ENCODE measurements at regions not wholly inside any gene's neighbourhood (a gene's known extent, or its start where the extent isn't known, plus 50 kb on each side); places are given as distances from the start of the nearest gene placed in this dataset.

- no peak for TF ChIP-seq CTCF (conservative IDR thresholded peaks at IDR 0.05)
- no peak for TF ChIP-seq ZFX (IDR thresholded peaks at IDR 0.05)
These were observed 1686.8 kb downstream of the LRRC4C start for GRCh38 chr11:39772525-39773137.

Measured in C4-2B (cell line).